H1 (cell line): ENCODE measurements at regions not wholly inside any gene's neighbourhood (a gene's known extent, or its start where the extent isn't known, plus 50 kb on each side); places are given as distances from the start of the nearest gene placed in this dataset.

ENCODE experiments used
- CTCF ChIA-PET: fragments of 300-600 bp; sonication (Branson Sonifier 250); formaldehyde crosslinking; loops from one replicate; lab custom pipeline; 2021; ENCODE audit not compliant: partially characterized antibody; lab: Charles Lee
- POLR2A ChIA-PET: fragments of 300-600 bp; sonication (Branson Sonifier 250); formaldehyde crosslinking; loops from one replicate; lab custom pipeline; 2021; ENCODE audit warnings: inconsistent platforms; ENCODE audit not compliant: partially characterized antibody; lab: Charles Lee
- DNase-seq, 2 experiments: peaks; one replicate each; pipeline versions ENCODE4 v3.0.0 to v3.0.0-alpha.2; 2010 to 2022; ENCODE audit warnings: low spot score in 2 of 2, low read depth in 1 of 2, mixed read lengths in 1 of 2
- FAIRE-seq: peaks from 2 replicates; lab custom pipeline; 2011; peaks lifted over from hg19 to GRCh38; lab: Jason Lieb, UNC
- H2AFZ ChIP-seq: 2 replicates; pipeline ENCODE4 v1.8.1; 2012; ENCODE audit warnings: low read length, inconsistent platforms
- H2AK5ac ChIP-seq: 2 replicates; pipeline ENCODE4 v1.6.1; 2013; ENCODE audit warnings: low read depth, low read length
- H2BK120ac ChIP-seq: replicated peaks from 2 replicates; pipeline ENCODE3; 2013; ENCODE audit warnings: low read depth, low read length, inconsistent platforms
- H2BK12ac ChIP-seq: 2 replicates; pipeline ENCODE4 v1.6.1; 2013; ENCODE audit warnings: low read depth, low read length
- H2BK15ac ChIP-seq: 2 replicates; pipeline ENCODE4 v1.6.1; 2013; ENCODE audit warnings: low read length
- H2BK20ac ChIP-seq: 2 replicates; pipeline ENCODE4 v1.6.1; 2013; ENCODE audit warnings: low read length
- H2BK5ac ChIP-seq: 2 replicates; pipeline ENCODE4 v1.6.1; 2013; ENCODE audit warnings: low read depth, low read length
- H3K14ac ChIP-seq: 2 replicates; pipeline ENCODE4 v1.6.1; 2013; ENCODE audit warnings: inconsistent platforms; ENCODE audit not compliant: insufficient read length
- H3K18ac ChIP-seq: 2 replicates; pipeline ENCODE4 v1.6.1; 2013; ENCODE audit warnings: low read length; ENCODE audit errors: extremely low read depth
- H3K23ac ChIP-seq: 2 replicates; pipeline ENCODE4 v1.6.1; 2013; ENCODE audit warnings: inconsistent platforms; ENCODE audit not compliant: insufficient read length
- H3K23me2 ChIP-seq: 2 replicates; pipeline ENCODE4 v1.6.1; 2013; ENCODE audit warnings: low read depth, low read length
- H3K27ac ChIP-seq: 2 replicates; pipeline ENCODE4 v1.6.1; 2011; ENCODE audit warnings: low read depth, low read length, inconsistent platforms
- H3K27me3 ChIP-seq, 4 experiments: replicated peaks in 1 of 4; 1 replicate in 1 of 4; 2 replicates in 3 of 4; pipeline versions ENCODE4 v1.6.1 to v1.8.1; 2011 to 2013; ENCODE audit warnings: low read length in 3 of 4, mild to moderate bottlenecking in 3 of 4, inconsistent platforms in 2 of 4, mixed read lengths in 2 of 4, moderate library complexity in 1 of 4; ENCODE audit not compliant: control insufficient read depth in 3 of 4, insufficient read depth in 3 of 4; ENCODE audit errors: extremely low read depth in 1 of 4
- H3K36me3 ChIP-seq, 4 experiments: 2 replicates each; pipeline versions ENCODE4 v1.6.1 to v1.8.1; 2011 to 2013; ENCODE audit warnings: mild to moderate bottlenecking in 4 of 4, low read length in 3 of 4, moderate library complexity in 2 of 4, control low read depth in 1 of 4, inconsistent platforms in 1 of 4; ENCODE audit not compliant: insufficient read depth in 4 of 4, control insufficient read depth in 2 of 4
- H3K4ac ChIP-seq: replicated peaks from 2 replicates; pipeline ENCODE3; 2013; ENCODE audit warnings: low read length, low read depth, mixed read lengths, inconsistent platforms; ENCODE audit not compliant: insufficient read length
- H3K4me1 ChIP-seq, 4 experiments: replicated peaks in 1 of 4; 1 replicate in 1 of 4; 2 replicates in 3 of 4; pipeline versions ENCODE4 v1.6.1 to v1.8.1; 2011 to 2013; ENCODE audit warnings: low read length in 3 of 4, inconsistent platforms in 2 of 4, mixed read lengths in 1 of 4; ENCODE audit not compliant: insufficient read depth in 4 of 4, control insufficient read depth in 3 of 4
- H3K4me2 ChIP-seq, 2 experiments: 2 replicates each; pipeline versions ENCODE4 v1.6.1 to v1.8.1; 2011 to 2013; ENCODE audit warnings: low read depth in 2 of 2, low read length in 2 of 2, control low read depth in 1 of 2, inconsistent platforms in 1 of 2, mild to moderate bottlenecking in 1 of 2; ENCODE audit not compliant: insufficient read depth in 1 of 2
- H3K4me3 ChIP-seq, 4 experiments: fragments of 200-600, 300-600 bp in 1 of 4; sonication (generic), shearing (Covaris generic), sonication (Bioruptor Twin) in 1 of 4; 2 replicates each; pipeline versions ENCODE4 v1.5.1 to v1.8.1; 2011 to 2016; ENCODE audit warnings: low read length in 4 of 4, low read depth in 3 of 4, control low read depth in 2 of 4, inconsistent platforms in 2 of 4, mild to moderate bottlenecking in 2 of 4, mixed read lengths in 1 of 4, moderate library complexity in 1 of 4; ENCODE audit not compliant: insufficient read depth in 2 of 4; ENCODE audit errors: extremely low read depth in 1 of 4
- H3K56ac ChIP-seq: replicated peaks from 2 replicates; pipeline ENCODE3; 2013; ENCODE audit warnings: low read depth, mild to moderate bottlenecking, mixed read lengths, low read length, inconsistent platforms; ENCODE audit not compliant: insufficient read length
- H3K79me1 ChIP-seq: 2 replicates; pipeline ENCODE4 v1.6.1; 2013; ENCODE audit warnings: low read depth, low read length, control low read depth
- H3K79me2 ChIP-seq, 2 experiments: 2 replicates each; pipeline versions ENCODE4 v1.6.1 to v1.8.1; 2012 to 2013; ENCODE audit warnings: low read length in 2 of 2, mild to moderate bottlenecking in 2 of 2, inconsistent platforms in 1 of 2; ENCODE audit not compliant: insufficient read depth in 2 of 2, control insufficient read depth in 1 of 2
- H3K9ac ChIP-seq, 4 experiments: replicated peaks in 1 of 4; 1 replicate in 1 of 4; 2 replicates in 3 of 4; pipeline versions ENCODE4 v1.6.1 to v1.8.1; 2011 to 2013; ENCODE audit warnings: low read depth in 3 of 4, low read length in 3 of 4, control low read depth in 2 of 4, mild to moderate bottlenecking in 2 of 4, moderate library complexity in 2 of 4, inconsistent platforms in 1 of 4; ENCODE audit errors: extremely low read depth in 1 of 4
- H3K9me3 ChIP-seq, 2 experiments: 2 replicates each; pipeline versions ENCODE4 v1.6.1 to v1.8.1; 2012 to 2013; ENCODE audit warnings: mild to moderate bottlenecking in 2 of 2, moderate library complexity in 2 of 2, control low read depth in 1 of 2, inconsistent platforms in 1 of 2, low read depth in 1 of 2, low read length in 1 of 2, mixed read lengths in 1 of 2; ENCODE audit not compliant: insufficient read depth in 2 of 2
- H4K20me1 ChIP-seq, 2 experiments: replicated peaks in 1 of 2; 2 replicates each; pipeline versions ENCODE3 to v1.8.1; 2011 to 2013; ENCODE audit warnings: inconsistent platforms in 2 of 2, low read length in 2 of 2, mild to moderate bottlenecking in 1 of 2; ENCODE audit not compliant: insufficient read depth in 2 of 2, control insufficient read depth in 1 of 2
- H4K5ac ChIP-seq: 2 replicates; pipeline ENCODE4 v1.6.1; 2013; ENCODE audit warnings: low read length, low read depth, mixed read lengths, inconsistent platforms; ENCODE audit not compliant: insufficient read length
- H4K8ac ChIP-seq: 2 replicates; pipeline ENCODE4 v1.8.0; 2013; ENCODE audit warnings: mild to moderate bottlenecking, moderate library complexity, low read length, inconsistent platforms; ENCODE audit not compliant: insufficient read depth; ENCODE audit errors: extremely low read depth
- H4K91ac ChIP-seq: replicated peaks from 2 replicates; pipeline ENCODE3; 2013; ENCODE audit warnings: low read length, mixed read lengths, inconsistent platforms; ENCODE audit not compliant: insufficient read length
- GTF2F1 ChIP-seq: IDR thresholded peaks from 2 replicates; pipeline ENCODE4 v1.6.1; 2012; ENCODE audit warnings: low read depth, low read length, improper control_type of control experiment, borderline replicate concordance
- JUN ChIP-seq: IDR thresholded peaks from 2 replicates; pipeline ENCODE4 v1.6.1; 2011; ENCODE audit warnings: low read depth, mild to moderate bottlenecking, improper control_type of control experiment, low read length
- KDM4A ChIP-seq: IDR thresholded peaks from one replicate; pipeline ENCODE4 v1.7.1; 2012; ENCODE audit warnings: low read depth, mild to moderate bottlenecking, moderate library complexity, low read length, inconsistent platforms; ENCODE audit not compliant: severe bottlenecking
- KDM5A ChIP-seq: fragments of 200-600 bp; IDR thresholded peaks from 2 replicates; pipeline ENCODE4 v1.7.1; 2012; ENCODE audit warnings: mild to moderate bottlenecking, low read length, inconsistent platforms, mixed read lengths
- MAFK ChIP-seq: IDR thresholded peaks from 2 replicates; pipeline ENCODE4 v1.6.1; 2012; ENCODE audit warnings: low read depth, mild to moderate bottlenecking, improper control_type of control experiment, low read length
- POLR2A ChIP-seq, 2 experiments: IDR thresholded peaks; 1 replicate in 1 of 2; 2 replicates in 1 of 2; pipeline ENCODE4 v1.6.1; 2011; ENCODE audit warnings: low read depth in 2 of 2, low read length in 2 of 2, mild to moderate bottlenecking in 2 of 2; ENCODE audit errors: control extremely low read depth in 1 of 2
- TCF12 ChIP-seq: IDR thresholded peaks from 2 replicates; pipeline ENCODE4 v1.6.1; 2011; ENCODE audit warnings: low read depth, mild to moderate bottlenecking, low read length
- ZNF274 ChIP-seq: IDR thresholded peaks from 2 replicates; pipeline ENCODE4 v1.7.0; 2012; ENCODE audit warnings: low read length, borderline replicate concordance; ENCODE audit errors: extremely low read depth
- WGBS, 2 experiments: shearing (Covaris generic) in 1 of 2; methylation state at CpG; one replicate each; pipeline versions ENCODE4 v1.1.6 to v1.1.7; 2013 to 2015; ENCODE audit warnings: low lambda C conversion rate in 2 of 2, mixed read lengths in 2 of 2, inconsistent platforms in 1 of 2, low coverage in 1 of 2, missing lambda C conversion rate in 1 of 2; ENCODE audit not compliant: insufficient replicate concordance in 2 of 2, insufficient coverage in 1 of 2, insufficient read length in 1 of 2; ENCODE audit errors: extremely low coverage in 1 of 2, missing lambda C conversion rate in 1 of 2; 5-methylcytosine and 5-hydroxymethylcytosine counted together
- TF ChIP-seq, protein P1 (sequence below): IDR thresholded peaks from 2 replicates; pipeline ENCODE4 v1.6.1; 2012; ENCODE audit warnings: low read length, inconsistent platforms
- TF ChIP-seq, protein P2 (sequence below): IDR thresholded peaks from 2 replicates; pipeline ENCODE4 v1.6.1; 2012; ENCODE audit warnings: inconsistent platforms

DNA sequence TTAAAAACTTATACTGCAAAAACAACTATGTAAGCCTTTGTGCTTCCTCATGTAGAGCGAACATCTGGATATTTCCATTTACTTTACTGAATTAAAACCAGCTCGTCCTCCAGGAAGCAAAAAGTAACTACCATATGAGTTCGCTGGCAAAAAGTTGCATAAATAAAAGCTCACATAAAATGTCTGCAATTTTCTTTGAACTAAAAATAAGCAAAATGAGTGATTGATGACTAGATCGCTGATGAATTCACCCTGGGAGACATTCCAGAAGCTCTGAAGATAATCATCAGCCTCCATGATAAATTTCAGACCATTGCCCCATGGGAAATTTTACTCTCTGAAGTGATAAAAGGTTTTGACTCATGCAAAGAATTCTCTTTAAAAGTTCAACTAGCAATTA, 67.3 kb upstream of the SACS start:
- H3K27me3 ChIP-seq = no peaks in the 10 kb centered on the region
- H4K20me1 ChIP-seq = no peaks in the 10 kb centered on the region
- H4K8ac ChIP-seq = no peak overlapping the region
- no peak overlapping the region for H3K9ac ChIP-seq
- 96% methylated on average over 4 of the region's 4 CpGs; no CpG with 5 or more reads in 1 of the 2 experiments for WGBS, 2 experiments
- no peak overlapping the region for H3K18ac ChIP-seq
- no peak for TF ChIP-seq GTF2F1
- TF ChIP-seq ZNF274 = no peak
- TF ChIP-seq KDM5A = no peak
- no peak for TF ChIP-seq MAFK
- TF ChIP-seq KDM4A = no peak
- TF ChIP-seq TCF12 = no peak
- no peak for TF ChIP-seq JUN
- TF ChIP-seq POLR2A (IDR thresholded peaks at IDR 0.05; ENCODE audit: control extremely low read depth in 1 of 2, low read depth in 2 of 2, low read length in 2 of 2) = no peak
- TF ChIP-seq, protein P1, sequence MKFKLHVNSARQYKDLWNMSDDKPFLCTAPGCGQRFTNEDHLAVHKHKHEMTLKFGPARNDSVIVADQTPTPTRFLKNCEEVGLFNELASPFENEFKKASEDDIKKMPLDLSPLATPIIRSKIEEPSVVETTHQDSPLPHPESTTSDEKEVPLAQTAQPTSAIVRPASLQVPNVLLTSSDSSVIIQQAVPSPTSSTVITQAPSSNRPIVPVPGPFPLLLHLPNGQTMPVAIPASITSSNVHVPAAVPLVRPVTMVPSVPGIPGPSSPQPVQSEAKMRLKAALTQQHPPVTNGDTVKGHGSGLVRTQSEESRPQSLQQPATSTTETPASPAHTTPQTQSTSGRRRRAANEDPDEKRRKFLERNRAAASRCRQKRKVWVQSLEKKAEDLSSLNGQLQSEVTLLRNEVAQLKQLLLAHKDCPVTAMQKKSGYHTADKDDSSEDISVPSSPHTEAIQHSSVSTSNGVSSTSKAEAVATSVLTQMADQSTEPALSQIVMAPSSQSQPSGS = no peak
- TF ChIP-seq, protein P2, sequence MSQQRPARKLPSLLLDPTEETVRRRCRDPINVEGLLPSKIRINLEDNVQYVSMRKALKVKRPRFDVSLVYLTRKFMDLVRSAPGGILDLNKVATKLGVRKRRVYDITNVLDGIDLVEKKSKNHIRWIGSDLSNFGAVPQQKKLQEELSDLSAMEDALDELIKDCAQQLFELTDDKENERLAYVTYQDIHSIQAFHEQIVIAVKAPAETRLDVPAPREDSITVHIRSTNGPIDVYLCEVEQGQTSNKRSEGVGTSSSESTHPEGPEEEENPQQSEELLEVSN = no peak
- TF ChIP-seq, all 59 proteins: peak for 0
- Histone ChIP-seq H2BK120ac (no peak overlapping the region), H4K5ac (no peak overlapping the region), H2BK5ac (no peak overlapping the region), H3K36me3 (no peaks in the 10 kb centered on the region), H3K27ac (no peak overlapping the region), H3K4ac (no peak overlapping the region), H4K91ac (no peak overlapping the region), H3K79me1 (no peaks in the 10 kb centered on the region), H2AFZ (no peak overlapping the region), H2AK5ac (no peak overlapping the region), H3K4me2 (no peak overlapping the region), H3K56ac (no peak overlapping the region), H3K23me2 (no peaks in the 10 kb centered on the region), H3K4me1 (peaks cover 0 to 2% (median 0%) of the 10 kb centered on the region in 4 experiments; a peak in 1 of 7 replicates), H2BK12ac (no peak overlapping the region), H3K14ac (no peak overlapping the region), H2BK15ac (no peak overlapping the region), H3K4me3 (no peak overlapping the region), H3K9me3 (no peaks in the 10 kb centered on the region), H3K79me2 (no peaks in the 10 kb centered on the region), H3K23ac (no peak overlapping the region), H2BK20ac (no peak overlapping the region)
- no peak for DNase-seq
- FAIRE-seq = no peak
- POLR2A ChIA-PET = no interaction called here
- CTCF ChIA-PET = interaction anchor here (1.4 to 6.2 kb wide), 2 partner anchors 12 to 13 kb away, joined by 3 to 32 read pairs; no protein-coding TSS in a partner anchor
